ENCODE measurements at regions not wholly inside any gene's neighbourhood (a gene's known extent, or its start where the extent isn't known, plus 50 kb on each side); places are given as distances from the start of the nearest gene placed in this dataset.
A peak's percentile ranks its signal among the peaks of the same experiment; 100 is the strongest.

GRCh38 chr2:21256006-21256405, 132.2 kb downstream of the TDRD15 start:
- no peaks in the 10 kb centered on the region for H3K79me2 ChIP-seq (ENCODE audit: insufficient read depth, low read length)
- 53% methylated on average over 5 of the region's 5 CpGs for WGBS (ENCODE audit: low lambda C conversion rate)
- H4K20me1 ChIP-seq (ENCODE audit: insufficient read depth, low read length): no peaks in the 10 kb centered on the region
- no peak for ATAC-seq
- no peaks in the 10 kb centered on the region for H3K4me1 ChIP-seq (ENCODE audit: insufficient read depth, low read length)
- no peak overlapping the region for H3K27ac ChIP-seq (ENCODE audit: extremely low read length, insufficient read depth, low read length)
- H2AFZ ChIP-seq (ENCODE audit: low read length): no peak overlapping the region
- ChIA-PET CTCF (ENCODE audit: low intra/inter-chr PET ratio, low total read pairs) (no interaction called here), POLR2A (no interaction called here)
- no peaks in the 10 kb centered on the region for H3K9me3 ChIP-seq (ENCODE audit: low read length)
- no TSS peak for BruUV-seq (replicated peaks)
- DNase-seq (ENCODE audit: low spot score): no peak
- no peak overlapping the region for H3K4me2 ChIP-seq (ENCODE audit: low read depth, low read length)
- in situ Hi-C loops (cut with HindIII; ENCODE audit: extremely low pct_ligation_motif_present, low pct_unique_long_range_greater_than_20kb) (no loop called here), intact Hi-C loops (cut with micrococcal nuclease; ENCODE audit: unreplicated experiment) (no loop called here)
- H3K36me3 ChIP-seq (replicated peaks in 1 of 2; ENCODE audit: control insufficient read depth in 1 of 2, insufficient read depth in 2 of 2, low read length in 2 of 2): no peaks in the 10 kb centered on the region
- H3K27me3 ChIP-seq (ENCODE audit: control insufficient read depth in 1 of 2, insufficient read depth in 2 of 2, low read length in 2 of 2): peaks cover 0 to 16% of the 10 kb centered on the region in 2 experiments; a peak in 1 of 5 replicates
- no peak for FAIRE-seq
- H3K9ac ChIP-seq (ENCODE audit: insufficient read depth, low read depth, low read length): no peak overlapping the region
- H3K4me3 ChIP-seq (replicated peaks in 1 of 3; ENCODE audit: insufficient read depth in 1 of 3, low read depth in 2 of 3, low read length in 3 of 3): no peak overlapping the region
- peak; percentile 48; the same call in 1 of the 2 replicates for TF ChIP-seq SOX13 (IDR thresholded peaks at IDR 0.05)
- TF ChIP-seq SOX13 (CRISPR knock-in tag; conservative IDR thresholded peaks at IDR 0.05 in 1 of 2, IDR thresholded peaks at IDR 0.05 in 1 of 2): peak in 1 of 2 experiments; percentile 87; a peak in 2 of 4 replicates
- TF ChIP-seq MED13 (CRISPR knock-in tag; IDR thresholded peaks at IDR 0.05): no peak
- no peak for TF ChIP-seq MLX (CRISPR knock-in tag; IDR thresholded peaks at IDR 0.05)
- peak; percentile 59; the same call in 1 of the 2 replicates for TF ChIP-seq SOX5 (CRISPR knock-in tag; IDR thresholded peaks at IDR 0.05; ENCODE audit: borderline replicate concordance)
- no peak for TF ChIP-seq NFATC3 (CRISPR knock-in tag; IDR thresholded peaks at IDR 0.05)

- Histone ChIP-seq H3K9me3 (ENCODE audit: low read length) (no peaks in the 10 kb centered on the region), H2AFZ (ENCODE audit: low read length) (no peak overlapping the region), H3K79me2 (ENCODE audit: insufficient read depth, low read length) (no peaks in the 10 kb centered on the region), H3K4me3 (replicated peaks in 1 of 3; ENCODE audit: insufficient read depth in 1 of 3, low read depth in 2 of 3, low read length in 3 of 3) (no peak overlapping the region), H3K4me2 (ENCODE audit: low read depth, low read length) (no peak overlapping the region), H3K4me1 (ENCODE audit: insufficient read depth, low read length) (no peaks in the 10 kb centered on the region), H3K27me3 (ENCODE audit: control insufficient read depth in 1 of 2, insufficient read depth in 2 of 2, low read length in 2 of 2) (peaks cover 0 to 19% of the 10 kb centered on the region in 2 experiments; a peak in 2 of 5 replicates), H3K9ac (ENCODE audit: insufficient read depth, low read depth, low read length) (no peak overlapping the region), H3K27ac (ENCODE audit: extremely low read length, insufficient read depth, low read length) (no peak overlapping the region), H3K36me3 (replicated peaks in 1 of 2; ENCODE audit: control insufficient read depth in 1 of 2, insufficient read depth in 2 of 2, low read length in 2 of 2) (no peaks in the 10 kb centered on the region), H4K20me1 (ENCODE audit: insufficient read depth, low read length) (no peaks in the 10 kb centered on the region)
- intact Hi-C loops (cut with micrococcal nuclease; ENCODE audit: unreplicated experiment): no loop called here
- FAIRE-seq (no peak), ATAC-seq (no peak), DNase-seq (ENCODE audit: low spot score) (no peak)
- WGBS (ENCODE audit: low lambda C conversion rate): 26% methylated on average over 2 of the region's 2 CpGs
- no TSS peak for BruUV-seq (replicated peaks)
- ChIA-PET POLR2A (no interaction called here), CTCF (ENCODE audit: low intra/inter-chr PET ratio, low total read pairs) (no interaction called here)
- in situ Hi-C loops (cut with HindIII; ENCODE audit: extremely low pct_ligation_motif_present, low pct_unique_long_range_greater_than_20kb): no loop called here
- TF ChIP-seq POGK (CRISPR knock-in tag; conservative IDR thresholded peaks at IDR 0.05) (no peak), ZSCAN5A (CRISPR knock-in tag; IDR thresholded peaks at IDR 0.05; ENCODE audit: borderline replicate concordance) (no peak), ZBTB33 (CRISPR knock-in tag; IDR thresholded peaks at IDR 0.05) (no peak), ZNF101 (CRISPR knock-in tag; IDR thresholded peaks at IDR 0.05; ENCODE audit: borderline replicate concordance, low read depth) (no peak), ATF1 (CRISPR knock-in tag; IDR thresholded peaks at IDR 0.05) (no peak), ZNF205 (CRISPR knock-in tag; IDR thresholded peaks at IDR 0.05) (no peak), ZNF326 (CRISPR knock-in tag; IDR thresholded peaks at IDR 0.05; ENCODE audit: borderline replicate concordance) (no peak)
Measured at GRCh38 chr2:21257621-21258020, 133.9 kb downstream of the TDRD15 start.

Measured in HepG2 (cell line).